ENCODE measurements at regions not wholly inside any gene's neighbourhood (a gene's known extent, or its start where the extent isn't known, plus 50 kb on each side); places are given as distances from the start of the nearest gene placed in this dataset.

- no peak overlapping the region for H3K27ac ChIP-seq
- no peaks in the 10 kb centered on the region for H3K9me3 ChIP-seq
- intact Hi-C loops (cut with DNase I): no loop called here
- TF ChIP-seq POLR2A (IDR thresholded peaks at IDR 0.05) (no peak), CTCF (IDR thresholded peaks at IDR 0.05) (no peak)
- no peak overlapping the region for H3K4me3 ChIP-seq
- WGBS, 2 donors: 78 to 82% methylated on average over 9 of the region's 9 CpGs
- H3K4me1 ChIP-seq: no peaks in the 10 kb centered on the region
- no peak for DNase-seq
- no peaks in the 10 kb centered on the region for H3K27me3 ChIP-seq
- H3K36me3 ChIP-seq: no peaks in the 10 kb centered on the region
Measured at GRCh38 chr10:64097391-64098122, 576.4 kb downstream of the REEP3 start.

DNA sequence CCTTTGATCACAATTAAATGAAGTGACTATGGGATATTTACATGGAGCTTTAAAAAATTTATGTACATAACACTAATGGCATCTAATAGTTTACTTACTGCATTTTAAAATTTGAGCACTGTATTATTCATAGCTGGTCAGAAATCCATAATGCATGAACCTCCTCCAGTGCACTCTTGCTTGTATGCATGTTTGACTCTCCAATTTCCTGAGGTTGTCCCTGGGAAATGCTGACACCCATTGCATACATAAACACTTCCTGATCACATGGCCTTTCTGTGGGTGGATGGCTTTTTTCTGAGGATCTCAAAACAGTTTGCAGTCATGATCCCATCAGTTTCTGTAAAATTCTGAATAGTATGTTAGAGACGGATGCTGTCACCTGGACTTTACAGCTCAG is 577.8 kb downstream of the REEP3 start:
- H3K27ac ChIP-seq: no peak overlapping the region
- WGBS, 2 donors: 75% methylated on average over 1 of the region's 1 CpG

GRCh38 chr10:64101606-64102263 is 580.5 kb downstream of the REEP3 start:
- 38 to 45% methylated on average over 3 of the region's 3 CpGs for WGBS, 2 donors
- Histone ChIP-seq H3K4me3 (no peak overlapping the region), H3K4me1 (no peaks in the 10 kb centered on the region), H3K27ac (no peak overlapping the region), H3K36me3 (no peaks in the 10 kb centered on the region), H3K27me3 (no peaks in the 10 kb centered on the region), H3K9me3 (no peaks in the 10 kb centered on the region)
- intact Hi-C loops (cut with DNase I): no loop called here
- TF ChIP-seq CTCF (IDR thresholded peaks at IDR 0.05) (no peak), POLR2A (IDR thresholded peaks at IDR 0.05) (no peak)
- no peak for DNase-seq

More for the DNA sequence above, 577.8 kb downstream of the REEP3 start:
- DNase-seq: no peak
- no peaks in the 10 kb centered on the region for H3K36me3 ChIP-seq
- no peaks in the 10 kb centered on the region for H3K27me3 ChIP-seq
- intact Hi-C loops (cut with DNase I): no loop called here
- H3K4me1 ChIP-seq: no peaks in the 10 kb centered on the region
- no peaks in the 10 kb centered on the region for H3K9me3 ChIP-seq
- TF ChIP-seq POLR2A (IDR thresholded peaks at IDR 0.05) (no peak), CTCF (IDR thresholded peaks at IDR 0.05) (no peak)
- H3K4me3 ChIP-seq: no peak overlapping the region

- H3K4me3 ChIP-seq: no peak overlapping the region
- no peak for DNase-seq
- WGBS, 2 donors: 42 to 74% methylated on average over 1 of the region's 1 CpG
Measured at GRCh38 chr10:64102264-64102633, 581.0 kb downstream of the REEP3 start.

More at GRCh38 chr10:64102264-64102633, 581.0 kb downstream of the REEP3 start:
- H3K36me3 ChIP-seq: no peaks in the 10 kb centered on the region
- no peaks in the 10 kb centered on the region for H3K9me3 ChIP-seq
- H3K27ac ChIP-seq: no peak overlapping the region
- H3K27me3 ChIP-seq: no peaks in the 10 kb centered on the region
- H3K4me1 ChIP-seq: no peaks in the 10 kb centered on the region
- intact Hi-C loops (cut with DNase I): no loop called here
- TF ChIP-seq POLR2A (IDR thresholded peaks at IDR 0.05) (no peak), CTCF (IDR thresholded peaks at IDR 0.05) (no peak)

All from esophagus squamous epithelium (tissue), 5 donors.